ENCODE measurements at regions not wholly inside any gene's neighbourhood (a gene's known extent, or its start where the extent isn't known, plus 50 kb on each side); places are given as distances from the start of the nearest gene placed in this dataset.

GRCh38 chr4:132063829-132064228, 1085.3 kb upstream of the PCDH10 start:
- intact Hi-C loops (cut with DNase I), result no loop called here
- WGBS, result 44% methylated on average over 1 of the region's 1 CpG

GRCh38 chr4:132065940-132066495, 1083.1 kb upstream of the PCDH10 start:
- DNase-seq (ENCODE audit: low spot score), result no peak
- no peaks in the 10 kb centered on the region for H3K9me3 ChIP-seq
- 25% methylated on average over 2 of the region's 2 CpGs for WGBS

More at GRCh38 chr4:132063829-132064228, 1085.3 kb upstream of the PCDH10 start:
- Histone ChIP-seq H3K27me3 (replicated peaks; ENCODE audit: insufficient read depth) (no peaks in the 10 kb centered on the region), H3K4me1 (replicated peaks) (no peaks in the 10 kb centered on the region), H3K4me3 (no peak overlapping the region), H3K27ac (no peak overlapping the region), H3K9me3 (no peaks in the 10 kb centered on the region), H3K36me3 (no peaks in the 10 kb centered on the region)
- TF ChIP-seq POLR2AphosphoS5 (IDR thresholded peaks at IDR 0.05) (no peak), CTCF (IDR thresholded peaks at IDR 0.05) (no peak), POLR2A (IDR thresholded peaks at IDR 0.05) (no peak)
- no peak for DNase-seq (ENCODE audit: low spot score)

GRCh38 chr4:132071815-132072214, 1077.3 kb upstream of the PCDH10 start:
- H3K9me3 ChIP-seq, result no peaks in the 10 kb centered on the region
- DNase-seq (ENCODE audit: low spot score), result no peak
- 88% methylated on average over 1 of the region's 1 CpG for WGBS
- intact Hi-C loops (cut with DNase I), result no loop called here
- no peaks in the 10 kb centered on the region for H3K4me1 ChIP-seq (replicated peaks)
- no peaks in the 10 kb centered on the region for H3K36me3 ChIP-seq
- no peaks in the 10 kb centered on the region for H3K27me3 ChIP-seq (replicated peaks; ENCODE audit: insufficient read depth)
- H3K27ac ChIP-seq, result no peak overlapping the region
- TF ChIP-seq POLR2AphosphoS5 (IDR thresholded peaks at IDR 0.05), result no peak
- TF ChIP-seq CTCF (IDR thresholded peaks at IDR 0.05), result no peak
- no peak for TF ChIP-seq POLR2A (IDR thresholded peaks at IDR 0.05)
- no peak overlapping the region for H3K4me3 ChIP-seq

More at GRCh38 chr4:132065940-132066495, 1083.1 kb upstream of the PCDH10 start:
- H3K27ac ChIP-seq, result no peak overlapping the region
- no peaks in the 10 kb centered on the region for H3K36me3 ChIP-seq
- no peak for TF ChIP-seq CTCF (IDR thresholded peaks at IDR 0.05)
- TF ChIP-seq POLR2A (IDR thresholded peaks at IDR 0.05), result no peak
- TF ChIP-seq POLR2AphosphoS5 (IDR thresholded peaks at IDR 0.05), result no peak
- H3K4me1 ChIP-seq (replicated peaks), result no peaks in the 10 kb centered on the region
- no peaks in the 10 kb centered on the region for H3K27me3 ChIP-seq (replicated peaks; ENCODE audit: insufficient read depth)
- intact Hi-C loops (cut with DNase I), result no loop called here
- H3K4me3 ChIP-seq, result no peak overlapping the region

GRCh38 chr4:132076829-132077228, 1072.3 kb upstream of the PCDH10 start:
- Histone ChIP-seq H3K9me3 (no peaks in the 10 kb centered on the region), H3K27me3 (replicated peaks; ENCODE audit: insufficient read depth) (no peaks in the 10 kb centered on the region), H3K27ac (no peak overlapping the region), H3K4me3 (no peak overlapping the region), H3K36me3 (no peaks in the 10 kb centered on the region), H3K4me1 (replicated peaks) (no peaks in the 10 kb centered on the region)
- TF ChIP-seq POLR2AphosphoS5 (IDR thresholded peaks at IDR 0.05) (no peak), CTCF (IDR thresholded peaks at IDR 0.05) (no peak), POLR2A (IDR thresholded peaks at IDR 0.05) (no peak)
- DNase-seq (ENCODE audit: low spot score), result no peak
- intact Hi-C loops (cut with DNase I), result no loop called here
- WGBS, result 84% methylated on average over 2 of the region's 2 CpGs

GRCh38 chr4:132085105-132085504, 1064.0 kb upstream of the PCDH10 start:
- H3K9me3 ChIP-seq, result no peaks in the 10 kb centered on the region
- no peak overlapping the region for H3K4me3 ChIP-seq
- H3K36me3 ChIP-seq, result no peaks in the 10 kb centered on the region
- no peak overlapping the region for H3K27ac ChIP-seq
- H3K4me1 ChIP-seq (replicated peaks), result no peaks in the 10 kb centered on the region
- H3K27me3 ChIP-seq (replicated peaks; ENCODE audit: insufficient read depth), result no peaks in the 10 kb centered on the region
- TF ChIP-seq POLR2AphosphoS5 (IDR thresholded peaks at IDR 0.05), result no peak
- no peak for TF ChIP-seq CTCF (IDR thresholded peaks at IDR 0.05)
- TF ChIP-seq POLR2A (IDR thresholded peaks at IDR 0.05), result no peak
- intact Hi-C loops (cut with DNase I), result no loop called here
- DNase-seq (ENCODE audit: low spot score), result no peak
- WGBS, result 80% methylated on average over 4 of the region's 4 CpGs

Measured in prostate gland (tissue), 2 donors.